ENCODE measurements at regions not wholly inside any gene's neighbourhood (a gene's known extent, or its start where the extent isn't known, plus 50 kb on each side); places are given as distances from the start of the nearest gene placed in this dataset.

DNA sequence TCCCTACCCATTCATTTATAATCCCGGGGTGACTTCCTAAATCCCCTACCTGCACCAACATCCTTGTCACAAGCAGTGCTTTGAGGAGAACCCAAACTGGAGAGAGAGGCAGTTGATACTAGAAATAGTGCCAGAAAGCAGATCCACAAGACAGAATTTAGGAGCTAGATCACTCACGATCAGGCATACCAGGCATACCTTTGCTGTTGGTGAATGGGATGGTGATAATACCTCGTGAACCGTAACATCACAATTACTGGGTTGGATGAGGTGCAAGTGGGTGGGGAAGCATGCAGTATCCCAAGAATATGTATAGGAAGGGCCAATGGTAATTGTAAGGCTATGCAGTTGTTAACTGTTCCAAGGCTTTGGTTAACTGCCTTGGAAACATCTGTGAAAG is 129.3 kb downstream of the TMA16 start:
- no peak for DNase-seq

DNA sequence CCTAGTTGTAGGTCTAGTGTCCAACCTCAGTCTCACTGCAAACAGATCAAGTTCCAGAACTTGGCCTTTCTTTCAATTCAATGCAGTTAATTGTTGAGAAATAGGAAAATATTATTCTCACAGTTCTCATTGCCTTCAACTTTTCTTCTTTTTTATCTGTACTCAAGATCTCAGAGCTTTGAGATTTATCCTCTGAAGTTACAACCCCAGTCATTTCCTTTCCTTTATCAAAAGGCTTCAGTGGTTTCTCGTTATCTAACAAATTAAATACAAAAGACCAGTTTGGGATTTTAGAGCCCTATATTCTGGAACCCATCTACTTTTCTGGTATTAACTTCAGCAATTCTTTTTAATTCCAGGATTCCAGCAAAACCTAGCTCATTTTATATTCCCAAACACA is 130.2 kb downstream of the TMA16 start:
- no peak for DNase-seq

DNA sequence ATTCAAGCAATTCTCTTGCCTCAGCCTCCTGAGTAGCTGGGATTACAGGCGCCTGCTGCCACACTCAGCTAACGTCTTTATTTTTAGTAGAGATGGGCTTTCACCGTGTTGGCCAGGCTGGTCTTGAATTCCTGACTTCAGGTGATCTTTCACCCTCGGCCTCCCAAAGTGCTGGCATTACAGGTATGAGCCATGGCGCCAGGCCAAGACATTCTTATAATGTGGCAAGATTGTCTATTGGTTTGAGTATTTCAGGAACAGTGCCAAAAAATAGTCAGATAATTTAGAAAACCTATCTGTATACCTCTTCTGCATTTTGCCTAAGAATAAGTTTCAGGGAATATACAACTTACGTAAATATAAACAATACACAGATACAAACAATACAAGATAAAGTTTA is 136.8 kb downstream of the TMA16 start:
- DNase-seq, result no peak

DNA sequence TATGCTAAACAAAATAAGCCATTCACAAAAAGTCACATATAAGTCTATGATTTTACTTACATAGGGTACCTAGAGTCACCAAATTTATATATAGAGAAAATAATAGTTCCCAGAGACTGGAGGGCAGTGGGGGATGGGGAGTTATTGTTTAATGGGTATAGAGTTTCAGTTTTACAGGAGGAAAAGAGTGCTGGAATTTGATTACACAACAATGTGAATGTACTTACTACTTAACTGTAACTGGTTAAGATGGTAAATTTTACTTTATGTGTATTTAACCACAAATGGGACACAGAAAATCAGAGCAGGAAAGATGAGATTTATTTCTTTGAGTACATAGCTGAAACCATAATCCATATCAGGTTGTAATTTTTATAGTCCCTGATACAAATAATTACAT is 144.4 kb downstream of the TMA16 start:
- DNase-seq, result no peak

DNA sequence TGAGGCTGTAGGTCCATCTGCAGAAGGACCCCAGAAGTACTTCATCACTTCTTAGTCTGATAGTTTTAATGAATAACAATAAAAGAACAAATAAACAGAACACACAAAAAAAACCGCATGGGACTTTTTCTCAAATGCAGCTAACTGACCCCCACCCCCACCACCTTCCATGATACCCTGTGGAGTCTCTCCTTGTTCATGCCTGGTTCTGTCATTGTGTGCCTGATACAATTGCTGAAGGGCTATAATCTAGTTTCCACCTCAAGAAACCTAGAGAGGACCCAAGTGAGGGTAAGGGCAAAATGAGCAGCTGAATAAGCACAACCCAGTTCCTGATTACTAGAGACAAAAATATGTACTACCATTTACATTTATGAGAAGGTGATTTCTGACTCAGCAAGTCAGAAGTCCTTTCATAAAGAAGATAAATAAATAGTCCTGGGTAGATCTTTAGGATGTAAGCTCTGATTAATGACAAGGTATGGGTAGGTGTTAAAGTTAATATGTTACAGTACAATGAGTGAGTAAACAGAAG is 155.1 kb downstream of the TMA16 start:
- no peak for DNase-seq

DNA sequence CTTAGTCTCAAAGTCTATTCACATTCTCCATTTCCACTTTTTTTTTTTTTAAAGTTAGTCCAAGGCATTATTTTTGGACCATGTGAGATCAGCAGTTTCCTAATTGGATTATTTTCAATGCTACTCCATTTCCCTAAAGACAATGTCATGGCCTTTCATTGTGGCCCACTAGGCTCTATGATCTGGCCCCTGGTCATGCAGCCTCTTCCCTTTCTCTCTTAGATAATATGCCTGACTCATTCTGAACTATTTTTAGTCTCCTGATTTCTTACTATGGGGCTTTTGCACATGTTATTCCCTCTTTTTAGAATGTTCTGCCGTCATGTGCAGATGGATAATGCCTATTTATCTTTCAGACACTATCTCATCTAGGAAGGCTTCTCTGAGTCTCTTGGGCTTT is 157.3 kb downstream of the TMA16 start:
- no peak for DNase-seq

DNA sequence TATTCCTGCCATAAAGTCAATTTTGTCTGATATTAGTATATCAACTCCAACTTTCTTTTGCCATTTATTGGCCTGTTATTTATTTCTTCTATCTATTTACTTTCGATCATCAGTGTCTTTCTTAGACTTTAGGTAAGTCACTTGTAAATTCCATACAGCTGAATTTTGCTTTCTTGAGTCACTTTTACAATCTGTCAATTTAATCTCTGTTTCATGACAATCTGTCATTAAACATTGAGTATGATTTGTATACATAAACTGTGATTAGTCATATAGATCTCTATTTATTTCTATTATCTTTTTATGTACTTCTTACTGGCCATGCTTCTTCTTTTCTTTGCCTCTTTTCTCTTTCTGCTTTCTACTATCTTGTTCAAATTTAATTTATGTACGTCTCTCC is 160.1 kb downstream of the TMA16 start:
- DNase-seq, result no peak

DNA sequence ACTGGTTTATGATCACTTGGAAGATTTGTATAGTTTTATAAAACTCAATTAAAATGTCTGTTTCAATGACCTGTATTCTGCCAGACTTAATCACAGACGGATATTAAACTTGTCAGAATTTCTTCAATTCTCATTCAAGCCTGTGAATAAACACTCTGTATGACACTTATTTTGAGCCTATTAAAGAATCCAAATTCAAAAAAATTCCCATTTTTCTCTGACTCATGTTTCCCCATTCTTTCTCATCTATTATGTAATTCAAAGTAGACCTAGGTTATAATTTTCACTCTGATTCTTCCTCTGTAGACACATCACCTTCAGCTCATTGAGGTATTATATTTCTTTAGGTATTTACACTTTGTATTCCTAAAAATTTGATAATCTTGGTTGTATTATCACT is 166.1 kb downstream of the TMA16 start:
- DNase-seq, result no peak

DNA sequence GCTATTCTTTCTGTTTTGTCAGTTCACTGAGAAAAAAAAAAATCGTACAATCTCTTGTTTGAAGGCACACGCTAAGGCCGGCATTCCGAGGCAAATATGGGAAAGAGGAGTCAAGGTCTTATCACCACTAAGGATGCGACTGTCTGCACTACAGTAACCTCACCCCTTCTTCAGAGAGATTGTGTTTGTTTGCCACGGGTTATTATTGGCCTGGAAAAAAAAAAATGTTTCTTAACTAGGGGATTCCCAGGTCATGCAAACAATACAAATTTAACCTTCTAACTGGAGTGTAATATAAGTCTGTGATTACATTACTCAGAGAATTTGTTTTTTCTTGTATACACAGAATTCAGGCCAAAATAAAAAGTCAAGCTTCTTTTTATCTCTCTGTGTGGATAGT is 168.3 kb downstream of the TMA16 start:
- DNase-seq, result no peak

DNA sequence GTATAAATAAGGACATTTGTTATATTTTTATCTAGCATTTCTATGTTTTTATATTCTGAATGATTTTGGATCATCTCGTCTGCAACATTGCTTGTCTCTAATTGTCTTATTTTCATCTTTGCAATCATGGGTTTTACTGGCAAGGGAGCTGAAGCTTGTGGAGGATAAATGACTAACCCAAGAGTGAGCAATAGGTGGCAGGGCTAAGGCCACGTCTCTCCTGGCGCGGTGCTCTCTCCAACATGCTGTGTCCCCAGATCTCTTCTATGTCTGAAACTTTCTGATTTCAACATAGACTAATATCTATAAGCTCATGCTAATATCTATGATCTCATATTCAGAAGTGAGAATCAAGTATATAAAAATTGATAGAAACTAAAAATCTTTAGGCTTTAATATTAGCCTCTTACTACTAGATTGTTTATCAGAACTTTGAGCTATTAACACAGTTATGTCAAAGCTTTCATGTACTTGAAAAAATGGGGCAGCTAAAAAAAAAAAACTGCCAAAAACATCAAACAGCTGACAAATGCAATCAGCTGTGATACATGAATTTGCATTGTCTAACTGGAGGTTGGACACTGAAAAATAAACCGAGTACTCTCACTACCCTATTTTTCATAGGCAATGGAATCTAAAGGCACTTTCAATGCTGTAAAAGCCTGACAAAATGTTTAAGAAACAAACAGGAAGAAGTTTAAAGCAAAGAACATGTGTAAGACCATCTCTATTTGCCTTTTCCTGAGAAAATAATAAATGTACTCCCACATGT is 169.2 kb downstream of the TMA16 start:
- DNase-seq, result no peak

DNA sequence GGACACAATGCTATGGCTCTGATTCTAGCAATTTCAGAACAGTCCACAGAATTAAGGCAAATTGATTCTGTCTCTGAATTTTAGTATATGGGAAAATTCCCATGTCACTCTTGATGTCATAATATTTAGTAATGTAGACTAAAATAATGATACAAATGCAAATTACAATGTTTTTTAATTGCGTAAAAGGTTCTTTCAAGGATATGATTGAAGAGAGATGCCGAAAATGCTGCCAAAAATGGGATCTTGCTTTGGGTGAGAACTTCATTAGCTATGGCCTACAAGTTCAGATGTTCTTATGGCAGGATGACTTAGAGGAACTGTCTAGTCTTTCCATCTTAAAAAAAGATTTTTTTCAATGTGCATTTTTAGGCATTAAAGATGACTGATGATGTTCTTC is 170.6 kb downstream of the TMA16 start:
- DNase-seq, result no peak

DNA sequence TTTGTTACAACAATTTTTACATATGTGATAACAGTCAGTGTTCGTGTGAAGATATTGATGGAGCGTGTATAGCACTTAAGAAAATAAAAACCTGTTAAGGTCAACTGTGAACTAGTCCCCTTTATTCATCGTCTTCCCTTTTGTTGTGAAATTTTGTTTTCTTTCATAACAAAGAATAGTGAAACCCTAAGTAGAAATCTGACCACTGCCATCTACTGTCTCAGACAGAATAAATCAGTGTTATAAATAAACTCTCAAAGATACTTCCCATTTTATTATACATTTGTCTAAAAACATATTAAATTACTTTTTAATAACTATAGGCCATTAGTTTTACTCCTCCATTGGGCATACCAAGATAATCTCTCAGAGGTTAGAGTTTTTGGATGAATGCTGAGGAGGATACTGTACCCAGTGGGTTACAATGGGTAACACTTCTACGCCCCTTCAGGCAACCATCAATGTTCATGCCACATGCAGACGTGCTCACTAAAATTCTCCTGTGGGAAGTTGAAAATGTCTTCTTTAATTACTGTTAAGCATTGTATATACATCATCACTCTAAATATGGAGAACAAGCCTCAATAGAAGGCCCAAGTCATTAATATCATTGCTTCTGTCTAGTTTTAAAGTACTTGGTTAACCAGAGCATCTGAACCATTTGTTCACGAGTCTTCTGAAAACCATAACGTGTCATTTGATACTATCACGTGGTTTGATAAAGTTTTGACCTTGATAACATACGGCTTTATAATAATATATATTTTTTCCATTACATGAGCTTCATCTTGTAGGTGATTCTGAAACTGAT is 171.2 kb downstream of the TMA16 start:
- no peak for DNase-seq

DNA sequence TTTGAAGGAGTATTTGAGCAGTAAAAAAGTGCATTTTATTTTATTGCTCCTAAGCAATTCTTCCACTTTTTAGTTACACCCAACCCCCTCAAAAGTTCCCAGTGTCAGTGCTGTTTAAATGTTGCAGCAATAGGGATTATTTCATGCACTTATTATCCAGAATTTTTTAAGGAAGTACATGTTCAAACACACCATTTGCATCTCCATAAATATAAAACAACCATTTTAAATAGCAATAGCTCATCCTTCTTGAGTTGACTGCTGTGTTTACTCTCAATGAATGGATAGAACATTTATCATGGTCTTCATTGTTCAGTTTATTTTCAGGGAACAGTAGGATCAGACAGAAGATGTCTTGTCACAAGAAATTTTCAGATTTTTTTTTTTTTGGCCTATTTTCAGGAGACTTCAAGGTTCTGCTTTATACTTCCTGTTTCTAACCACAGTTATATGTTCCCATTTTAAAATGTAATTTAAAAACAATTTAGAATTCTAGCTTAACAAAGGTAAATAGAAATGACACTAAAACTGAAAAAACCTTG is 171.9 kb downstream of the TMA16 start:
- no peak for DNase-seq

DNA sequence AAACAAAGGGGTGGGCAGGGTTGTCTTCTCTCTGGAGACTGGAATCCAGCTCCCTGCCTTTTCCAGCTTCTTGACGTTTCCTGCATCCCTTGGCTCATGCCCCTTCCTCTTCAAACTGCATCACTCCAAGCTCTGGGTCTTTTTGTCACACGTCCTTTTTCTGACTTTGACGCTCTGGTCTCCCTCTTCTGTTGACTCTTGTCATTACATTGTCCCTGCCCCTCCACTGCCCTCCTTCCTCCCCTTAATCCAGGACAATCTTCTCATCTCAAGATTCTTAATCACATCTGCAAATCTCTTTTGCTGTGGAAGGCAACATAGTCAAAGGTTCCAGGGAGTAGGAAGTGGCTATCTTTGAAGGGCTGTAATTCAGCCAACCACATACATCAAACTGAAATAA is 178.3 kb downstream of the TMA16 start:
- DNase-seq, result no peak

DNA sequence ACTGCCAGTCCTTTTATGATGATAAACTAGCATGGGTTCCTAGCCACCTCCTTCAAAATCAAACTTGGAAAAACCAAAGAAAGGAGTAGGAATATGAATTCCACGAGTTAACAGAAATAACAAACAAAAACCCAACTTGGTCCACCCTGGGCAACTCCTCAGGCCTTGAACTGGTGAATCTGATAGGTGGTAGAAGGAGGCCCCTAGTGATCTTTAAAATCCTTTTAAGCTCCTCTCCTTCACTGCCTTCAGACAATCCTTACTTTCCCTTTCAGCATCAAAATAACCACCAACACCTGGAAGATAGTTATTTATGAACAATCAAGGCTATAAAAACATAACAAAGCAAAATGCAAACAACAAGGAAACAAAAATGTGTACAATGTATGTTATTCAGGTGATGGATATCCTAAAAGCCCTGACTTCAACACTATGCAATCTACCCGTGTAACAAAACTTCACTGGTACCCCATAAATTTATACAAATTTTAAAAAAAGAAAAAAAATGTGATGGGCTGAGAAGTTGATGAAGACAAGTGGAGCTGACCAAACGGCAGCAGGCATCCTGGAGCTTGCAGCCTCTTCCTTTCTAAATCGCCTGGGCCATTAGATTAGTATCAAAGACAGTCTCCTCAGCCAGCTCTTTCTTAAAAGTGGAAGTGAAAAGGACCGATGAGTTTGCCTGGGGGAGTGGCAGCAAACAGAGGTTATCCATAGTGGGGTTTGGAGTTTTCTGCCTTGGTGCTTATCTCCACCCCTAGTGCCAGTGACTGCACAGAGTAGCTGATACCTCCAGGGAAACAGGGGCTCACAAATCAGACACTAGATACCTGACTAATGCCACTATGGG is 179.6 kb downstream of the TMA16 start:
- no peak for DNase-seq

DNA sequence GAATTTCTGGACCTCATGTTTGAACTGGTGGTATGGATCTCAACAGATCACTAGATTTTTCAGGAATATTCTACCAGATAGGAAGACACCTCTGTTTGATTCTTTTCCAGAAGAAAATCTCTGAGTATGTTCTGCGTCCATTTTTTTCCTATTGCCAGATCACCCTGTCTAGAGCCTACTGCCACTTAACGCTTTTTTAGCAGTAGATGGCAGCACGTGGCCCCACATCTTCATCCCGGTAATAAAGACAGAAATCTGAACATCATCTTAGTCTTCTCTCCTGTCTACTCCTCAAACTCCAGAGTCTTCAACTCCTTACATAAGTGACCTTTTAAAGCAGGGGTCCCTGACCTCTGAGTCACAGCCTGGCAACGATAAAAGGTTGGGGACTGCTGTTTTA is 184.7 kb downstream of the TMA16 start:
- no peak for DNase-seq

DNA sequence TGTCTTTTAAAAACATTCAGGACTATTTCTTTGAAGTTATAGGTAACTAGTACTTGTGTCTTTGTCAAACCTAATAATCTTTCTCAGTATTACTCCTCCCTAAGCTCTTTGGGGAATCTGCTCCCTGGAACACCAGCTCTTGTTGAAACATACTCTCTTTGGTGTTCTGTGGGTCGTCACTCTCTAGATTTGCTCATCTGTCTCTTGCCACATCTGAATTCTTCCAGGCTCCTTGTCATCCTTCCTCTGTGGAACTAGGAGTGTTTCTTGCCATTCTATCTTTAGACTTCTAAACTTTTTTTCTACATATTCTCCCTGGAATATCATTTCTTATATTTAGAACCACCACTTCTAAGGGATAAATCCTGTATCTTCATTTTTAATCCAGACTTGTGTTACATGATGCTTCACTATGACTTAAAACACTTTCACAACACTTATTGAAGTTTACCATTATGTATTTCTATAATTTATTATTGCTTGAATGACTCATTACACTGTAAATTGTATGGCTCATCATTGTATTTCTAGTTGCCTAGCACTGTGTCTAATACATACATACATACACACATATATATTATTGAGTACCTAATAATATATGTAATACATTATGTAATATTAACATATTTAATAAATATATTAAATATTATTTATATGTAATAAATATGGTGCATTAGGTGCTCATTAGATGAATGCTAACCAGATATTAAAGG is 186.1 kb downstream of the TMA16 start:
- DNase-seq, result no peak

DNA sequence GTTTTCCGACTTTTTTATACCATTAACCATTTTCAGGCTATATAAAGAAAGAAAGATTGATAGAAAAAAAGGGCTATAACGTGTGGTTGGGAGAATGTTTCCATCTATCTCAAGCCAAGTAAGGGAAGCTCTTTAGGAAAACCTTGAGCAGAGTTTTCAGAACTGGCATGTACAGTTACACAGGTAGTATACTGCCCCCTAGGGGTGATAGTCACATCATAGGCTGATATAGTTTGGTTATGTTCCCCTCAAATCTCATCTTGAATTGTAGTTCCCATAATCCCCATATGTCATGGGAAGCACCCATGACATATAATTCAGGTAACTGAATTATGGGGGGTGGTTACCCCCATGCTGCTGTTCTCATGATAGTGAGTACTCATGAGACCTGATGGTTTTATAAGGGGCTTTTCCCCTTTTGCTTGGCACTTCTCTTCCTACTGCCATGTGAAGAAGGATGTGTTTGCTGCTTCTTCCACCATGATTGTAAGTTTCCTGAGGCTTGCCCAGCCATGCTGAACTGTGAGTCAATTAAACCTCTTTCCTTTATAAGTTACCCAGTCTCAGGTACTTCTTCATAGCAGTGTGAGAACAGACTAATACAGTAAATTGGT is 186.8 kb downstream of the TMA16 start:
- DNase-seq, result no peak

DNA sequence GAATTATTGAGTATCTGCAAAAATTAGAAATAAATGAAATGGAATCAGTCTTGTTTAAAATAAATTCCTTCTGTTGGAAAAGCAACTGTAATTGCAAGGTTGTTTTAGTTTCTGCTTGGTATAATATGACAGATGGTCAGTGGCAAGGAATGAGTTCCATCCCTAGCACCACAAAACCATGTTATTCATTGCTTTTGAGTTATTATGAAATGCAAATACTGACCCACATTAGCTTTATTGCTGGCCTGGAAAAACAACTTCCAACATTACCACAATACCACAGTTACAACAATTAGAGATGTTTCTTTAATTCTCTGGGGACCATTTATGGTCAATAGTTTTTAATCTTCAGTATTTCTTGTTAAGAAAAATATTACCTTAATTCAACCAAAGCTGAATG is 194.4 kb downstream of the TMA16 start:
- no peak for DNase-seq

DNA sequence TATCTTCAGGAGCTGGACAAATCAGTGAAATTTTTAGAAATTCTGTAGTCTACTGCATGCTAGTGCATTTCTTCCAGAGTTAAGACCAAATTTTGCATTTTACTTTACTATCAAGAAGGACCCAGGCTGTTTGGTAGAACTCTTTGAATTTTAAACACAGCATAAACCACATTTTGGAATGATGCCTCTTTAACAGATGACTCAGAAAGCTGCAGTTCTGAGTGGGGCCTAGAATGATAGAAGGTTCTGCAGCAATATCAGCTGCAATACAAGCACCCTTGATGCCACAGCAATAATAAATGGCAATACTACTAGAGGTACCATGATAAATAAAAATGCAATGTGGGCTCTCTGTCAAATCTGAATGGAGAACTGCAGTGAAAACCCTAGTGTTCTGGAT is 198.7 kb downstream of the TMA16 start:
- no peak for DNase-seq

DNA sequence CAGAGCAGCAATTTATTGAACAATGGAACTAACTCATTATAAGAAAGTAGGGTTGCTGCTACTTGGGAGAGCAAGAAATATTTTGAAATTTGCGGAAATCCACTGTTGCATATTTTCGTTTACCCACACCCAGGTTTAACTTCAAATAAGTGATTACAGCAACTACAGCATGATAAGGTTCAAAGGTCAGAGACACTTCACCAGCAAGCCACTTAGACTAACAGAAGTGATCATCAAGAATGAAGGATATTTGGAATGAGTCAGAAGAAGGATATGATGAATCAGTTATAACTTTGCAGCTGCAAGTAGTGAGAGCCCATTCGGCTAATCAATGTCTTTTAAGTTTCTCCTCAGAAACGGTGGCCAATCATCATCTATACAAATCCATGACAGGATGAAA is 199.3 kb downstream of the TMA16 start:
- DNase-seq, result no peak

DNA sequence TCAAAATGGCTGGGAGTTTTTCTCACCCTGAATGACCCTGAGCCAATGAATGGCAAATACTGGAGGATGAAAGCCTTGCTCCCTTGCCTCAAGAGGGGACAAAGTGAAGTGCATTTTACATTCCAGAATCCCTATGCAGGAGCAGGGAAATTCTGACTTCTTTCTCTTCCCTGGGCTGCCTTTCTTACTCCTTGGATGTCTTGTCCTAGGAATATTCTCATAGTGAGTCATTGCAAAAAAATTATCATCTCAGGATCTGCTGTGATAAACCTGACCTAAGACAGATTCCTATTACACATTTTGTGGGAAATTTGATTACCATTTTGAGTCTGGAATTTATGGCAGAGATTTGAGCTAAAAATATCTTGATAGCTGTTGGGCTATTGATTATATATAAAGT is 199.9 kb downstream of the TMA16 start:
- no peak for DNase-seq

Measured in activated naive CD4-positive, alpha-beta T cell (primary cell).